ENCODE measurements at regions not wholly inside any gene's neighbourhood (a gene's known extent, or its start where the extent isn't known, plus 50 kb on each side); places are given as distances from the start of the nearest gene placed in this dataset.

GRCh38 chr2:51084750-51085149 lies 52.8 kb upstream of the NRXN1 start:
- TF ChIP-seq EZH2 (optimal IDR thresholded peaks at IDR 0.05; ENCODE audit: low read depth, low read length), result no peak
- no peak for TF ChIP-seq EZH2phosphoT487 (IDR thresholded peaks at IDR 0.05; ENCODE audit: low read length)
- no peaks in the 10 kb centered on the region for H3K27me3 ChIP-seq (replicated peaks; ENCODE audit: insufficient read depth, low read length)
- H4K20me1 ChIP-seq (ENCODE audit: insufficient read depth, low read length), result no peaks in the 10 kb centered on the region
- no peaks in the 10 kb centered on the region for H3K4me1 ChIP-seq (ENCODE audit: low read length)
- H3K4me3 ChIP-seq (ENCODE audit: low read length), result no peak overlapping the region
- H3K9me3 ChIP-seq (replicated peaks; ENCODE audit: insufficient read depth, low read length), result no peaks in the 10 kb centered on the region
- no peak overlapping the region for H3K4me2 ChIP-seq (ENCODE audit: low read depth, low read length)
- H3K79me2 ChIP-seq (ENCODE audit: low read length), result no peaks in the 10 kb centered on the region
- H3K36me3 ChIP-seq (replicated peaks; ENCODE audit: insufficient read depth, low read length), result no peaks in the 10 kb centered on the region
- H3F3A ChIP-seq (ENCODE audit: insufficient read depth, low read length), result no peaks in the 10 kb centered on the region
- DNase-seq, result no peak
- no peak overlapping the region for H3K27ac ChIP-seq (ENCODE audit: low read length)
- H2AFZ ChIP-seq (ENCODE audit: low read length), result no peak overlapping the region
- H3K9ac ChIP-seq (ENCODE audit: low read length), result no peak overlapping the region
- no peaks in the 10 kb centered on the region for H3K9me2 ChIP-seq (replicated peaks; ENCODE audit: insufficient read depth, low read length)
